ENCODE measurements at regions not wholly inside any gene's neighbourhood (a gene's known extent, or its start where the extent isn't known, plus 50 kb on each side); places are given as distances from the start of the nearest gene placed in this dataset.

- DNase-seq (ENCODE audit: low read depth) = no peak
- no peak overlapping the region for H3K4me3 ChIP-seq (ENCODE audit: low read depth, low read length)
Measured at GRCh38 chr7:15764851-15765382, 78.4 kb upstream of the MEOX2 start.

- no peak for DNase-seq (ENCODE audit: low read depth)
- H3K4me3 ChIP-seq (ENCODE audit: low read depth, low read length) = no peak overlapping the region
Measured at GRCh38 chr7:15764010-15764409, 77.5 kb upstream of the MEOX2 start.

GRCh38 chr7:15757041-15758000, 70.8 kb upstream of the MEOX2 start:
- DNase-seq (ENCODE audit: low read depth) = no peak
- H3K4me3 ChIP-seq (ENCODE audit: low read depth, low read length) = no peak overlapping the region

GRCh38 chr7:15755061-15755460, 68.6 kb upstream of the MEOX2 start:
- no peak for DNase-seq (ENCODE audit: low read depth)

GRCh38 chr7:15753887-15754579, 67.5 kb upstream of the MEOX2 start:
- no peak for DNase-seq (ENCODE audit: low read depth)
- no peak overlapping the region for H3K4me3 ChIP-seq (ENCODE audit: low read depth, low read length)

More at GRCh38 chr7:15755061-15755460, 68.6 kb upstream of the MEOX2 start:
- no peak overlapping the region for H3K4me3 ChIP-seq (ENCODE audit: low read depth, low read length)

- DNase-seq (ENCODE audit: low read depth) = no peak
- H3K4me3 ChIP-seq (ENCODE audit: low read depth, low read length) = no peak overlapping the region
Measured at GRCh38 chr7:15752377-15752776, 65.9 kb upstream of the MEOX2 start.

- no peak overlapping the region for H3K4me3 ChIP-seq (ENCODE audit: low read depth, low read length)
- DNase-seq (ENCODE audit: low read depth) = peak; percentile 81
Measured at GRCh38 chr7:15751191-15751701, 64.8 kb upstream of the MEOX2 start.

GRCh38 chr7:15750727-15751126, 64.2 kb upstream of the MEOX2 start:
- no peak overlapping the region for H3K4me3 ChIP-seq (ENCODE audit: low read depth, low read length)
- peak; percentile 31 for DNase-seq (ENCODE audit: low read depth)

- no peak overlapping the region for H3K4me3 ChIP-seq (ENCODE audit: low read depth, low read length)
- DNase-seq (ENCODE audit: low read depth) = no peak
Measured at GRCh38 chr7:15749631-15750030, 63.1 kb upstream of the MEOX2 start.

GRCh38 chr7:15747712-15748111, 61.2 kb upstream of the MEOX2 start:
- no peak overlapping the region for H3K4me3 ChIP-seq (ENCODE audit: low read depth, low read length)
- DNase-seq (ENCODE audit: low read depth) = no peak

- H3K4me3 ChIP-seq (ENCODE audit: low read depth, low read length) = no peak overlapping the region
- DNase-seq (ENCODE audit: low read depth) = no peak
Measured at GRCh38 chr7:15747301-15747700, 60.8 kb upstream of the MEOX2 start.

GRCh38 chr7:15743926-15744480, 57.5 kb upstream of the MEOX2 start:
- DNase-seq (ENCODE audit: low read depth) = no peak
- H3K4me3 ChIP-seq (ENCODE audit: low read depth, low read length) = no peak overlapping the region

- H3K4me3 ChIP-seq (ENCODE audit: low read depth, low read length) = no peak overlapping the region
- DNase-seq (ENCODE audit: low read depth) = no peak
Measured at GRCh38 chr7:15737601-15738000, 51.1 kb upstream of the MEOX2 start.

Data from skeletal muscle cell (primary cell).